Lower leg skin (tissue), 3 donors: ENCODE measurements at regions not wholly inside any gene's neighbourhood (a gene's known extent, or its start where the extent isn't known, plus 50 kb on each side); places are given as distances from the start of the nearest gene placed in this dataset.

Experiments
- CTCF ChIP-seq, 3 donors: fragments of 450-650 bp; IDR thresholded peaks; one replicate each; pipeline ENCODE4 v1.5.1; 2016; ENCODE audit warnings: antibody characterized with exemption in 3 of 3, mild to moderate bottlenecking in 3 of 3, moderate library complexity in 2 of 3
- POLR2A ChIP-seq, 2 donors: fragments of 450-650 bp; IDR thresholded peaks; one replicate each; pipeline ENCODE4 v1.6.1; 2016 to 2017; ENCODE audit warnings: antibody characterized with exemption in 2 of 2, mild to moderate bottlenecking in 1 of 2, moderate library complexity in 1 of 2

GRCh38 chr6:102742754-102743356 lies 1349.3 kb downstream of the GRIK2 start:
- no peak for TF ChIP-seq CTCF (IDR thresholded peaks at IDR 0.05)
- no peak for TF ChIP-seq POLR2A (IDR thresholded peaks at IDR 0.05)
